ENCODE measurements at regions not wholly inside any gene's neighbourhood (a gene's known extent, or its start where the extent isn't known, plus 50 kb on each side); places are given as distances from the start of the nearest gene placed in this dataset.

GRCh38 chr5:9919306-9920030, 289.3 kb upstream of the TAS2R1 start:
- TF ChIP-seq GATA3 (IDR thresholded peaks at IDR 0.05; ENCODE audit: low read depth, low read length) (no peak), GATA2 (IDR thresholded peaks at IDR 0.05; ENCODE audit: low read depth, low read length) (no peak)

All from SH-SY5Y (cell line).